Subcutaneous abdominal adipose tissue (tissue), 5 donors: ENCODE measurements at regions not wholly inside any gene's neighbourhood (a gene's known extent, or its start where the extent isn't known, plus 50 kb on each side); places are given as distances from the start of the nearest gene placed in this dataset.

Experiments used
- H3K27ac ChIP-seq: one replicate; pipeline ENCODE4 v1.7.0; 2013; ENCODE audit warnings: low read depth, mild to moderate bottlenecking, inconsistent platforms, low read length, moderate library complexity
- H3K27me3 ChIP-seq, 5 donors: one replicate each; pipeline ENCODE4 v1.7.0; 2013; ENCODE audit warnings: low read length in 5 of 5, inconsistent platforms in 1 of 5; ENCODE audit not compliant: control insufficient read depth in 5 of 5, insufficient read depth in 4 of 5
- H3K36me3 ChIP-seq, 5 donors: one replicate each; pipeline ENCODE4 v1.7.0; 2013; ENCODE audit warnings: low read length in 5 of 5; ENCODE audit not compliant: control insufficient read depth in 5 of 5, insufficient read depth in 5 of 5
- H3K4me1 ChIP-seq, 5 donors: one replicate each; pipeline ENCODE4 v1.7.0; 2013; ENCODE audit warnings: low read length in 5 of 5, mild to moderate bottlenecking in 3 of 5, moderate library complexity in 1 of 5; ENCODE audit not compliant: control insufficient read depth in 5 of 5, insufficient read depth in 5 of 5
- H3K4me3 ChIP-seq, 5 donors: one replicate each; pipeline ENCODE4 v1.7.0; 2013; ENCODE audit warnings: low read length in 5 of 5, low read depth in 1 of 5
- H3K9ac ChIP-seq, 5 donors: one replicate each; pipeline ENCODE4 v1.7.0; 2013; ENCODE audit warnings: low read length in 5 of 5, mild to moderate bottlenecking in 4 of 5, moderate library complexity in 3 of 5
- H3K9me3 ChIP-seq, 5 donors: one replicate each; pipeline ENCODE4 v1.7.0; 2013; ENCODE audit warnings: low read length in 5 of 5; ENCODE audit not compliant: control insufficient read depth in 5 of 5
- donor health status: healthy.
- donor health status: healthy.
- donor health status: healthy.
- donor health status: healthy.
- donor health status: healthy.

- H3K36me3 ChIP-seq = no peaks in the 10 kb centered on the region
- peaks cover 0 to 3% (median 0%) of the 10 kb centered on the region in 5 donors for H3K9me3 ChIP-seq
- no peaks in the 10 kb centered on the region for H3K27me3 ChIP-seq
- H3K4me1 ChIP-seq = no peaks in the 10 kb centered on the region
- H3K27ac ChIP-seq = no peak overlapping the region
- no peak overlapping the region for H3K9ac ChIP-seq
- no peak overlapping the region for H3K4me3 ChIP-seq
Observed at GRCh38 chr5:8291641-8292040, 422.7 kb downstream of the MTRR start.

- Histone ChIP-seq H3K27ac (no peak overlapping the region), H3K4me1 (no peaks in the 10 kb centered on the region), H3K9me3 (peaks cover 0 to 3% (median 0%) of the 10 kb centered on the region in 5 donors)
Observed at GRCh38 chr5:8295141-8295540, 426.2 kb downstream of the MTRR start.

GRCh38 chr5:8299716-8300115, 430.8 kb downstream of the MTRR start:
- no peaks in the 10 kb centered on the region for H3K4me1 ChIP-seq
- no peak overlapping the region for H3K4me3 ChIP-seq

More at GRCh38 chr5:8295141-8295540, 426.2 kb downstream of the MTRR start:
- H3K27me3 ChIP-seq = no peaks in the 10 kb centered on the region
- no peak overlapping the region for H3K4me3 ChIP-seq
- H3K36me3 ChIP-seq = no peaks in the 10 kb centered on the region
- no peak overlapping the region for H3K9ac ChIP-seq

GRCh38 chr5:8304341-8304740, 435.4 kb downstream of the MTRR start:
- H3K27me3 ChIP-seq = no peaks in the 10 kb centered on the region
- no peak overlapping the region for H3K4me3 ChIP-seq
- peaks cover 0 to 21% (median 4%) of the 10 kb centered on the region in 5 donors for H3K9me3 ChIP-seq
- no peak overlapping the region for H3K9ac ChIP-seq
- no peaks in the 10 kb centered on the region for H3K36me3 ChIP-seq
- no peaks in the 10 kb centered on the region for H3K4me1 ChIP-seq
- H3K27ac ChIP-seq = no peak overlapping the region

More at GRCh38 chr5:8299716-8300115, 430.8 kb downstream of the MTRR start:
- Histone ChIP-seq H3K27ac (no peak overlapping the region), H3K9me3 (no peaks in the 10 kb centered on the region), H3K36me3 (no peaks in the 10 kb centered on the region), H3K9ac (no peak overlapping the region), H3K27me3 (no peaks in the 10 kb centered on the region)

GRCh38 chr5:8306288-8306896, 437.4 kb downstream of the MTRR start:
- no peaks in the 10 kb centered on the region for H3K36me3 ChIP-seq
- H3K4me3 ChIP-seq = no peak overlapping the region
- H3K27me3 ChIP-seq = no peaks in the 10 kb centered on the region
- no peak overlapping the region for H3K9ac ChIP-seq
- H3K4me1 ChIP-seq = no peaks in the 10 kb centered on the region
- no peak overlapping the region for H3K27ac ChIP-seq
- H3K9me3 ChIP-seq = peaks cover 0 to 24% (median 8%) of the 10 kb centered on the region in 5 donors

GRCh38 chr5:8314965-8315364, 446.0 kb downstream of the MTRR start:
- Histone ChIP-seq H3K4me1 (no peaks in the 10 kb centered on the region), H3K36me3 (no peaks in the 10 kb centered on the region), H3K27me3 (no peaks in the 10 kb centered on the region), H3K4me3 (no peak overlapping the region), H3K27ac (no peak overlapping the region), H3K9me3 (peaks cover 0 to 3% (median 0%) of the 10 kb centered on the region in 5 donors), H3K9ac (no peak overlapping the region)

GRCh38 chr5:8316608-8317280, 447.8 kb downstream of the MTRR start:
- H3K9me3 ChIP-seq = peaks cover 0 to 3% (median 0%) of the 10 kb centered on the region in 5 donors
- no peak overlapping the region for H3K27ac ChIP-seq
- no peaks in the 10 kb centered on the region for H3K4me1 ChIP-seq
- no peak overlapping the region for H3K4me3 ChIP-seq
- no peaks in the 10 kb centered on the region for H3K27me3 ChIP-seq
- H3K9ac ChIP-seq = no peak overlapping the region
- H3K36me3 ChIP-seq = no peaks in the 10 kb centered on the region

GRCh38 chr5:8317335-8317734, 448.4 kb downstream of the MTRR start:
- Histone ChIP-seq H3K4me3 (no peak overlapping the region), H3K27ac (no peak overlapping the region), H3K27me3 (no peaks in the 10 kb centered on the region), H3K36me3 (no peaks in the 10 kb centered on the region), H3K4me1 (no peaks in the 10 kb centered on the region), H3K9me3 (peaks cover 0 to 3% (median 0%) of the 10 kb centered on the region in 5 donors), H3K9ac (no peak overlapping the region)

GRCh38 chr5:8320244-8320643, 451.3 kb downstream of the MTRR start:
- H3K36me3 ChIP-seq = no peaks in the 10 kb centered on the region
- no peak overlapping the region for H3K27ac ChIP-seq
- H3K4me3 ChIP-seq = no peak overlapping the region
- H3K9me3 ChIP-seq = peaks cover 0 to 3% (median 0%) of the 10 kb centered on the region in 5 donors
- no peaks in the 10 kb centered on the region for H3K4me1 ChIP-seq
- no peak overlapping the region for H3K9ac ChIP-seq
- no peaks in the 10 kb centered on the region for H3K27me3 ChIP-seq

- peaks cover 0 to 3% (median 0%) of the 10 kb centered on the region in 5 donors for H3K9me3 ChIP-seq
- no peak overlapping the region for H3K4me3 ChIP-seq
- no peaks in the 10 kb centered on the region for H3K36me3 ChIP-seq
- H3K27ac ChIP-seq = no peak overlapping the region
- no peaks in the 10 kb centered on the region for H3K27me3 ChIP-seq
- no peaks in the 10 kb centered on the region for H3K4me1 ChIP-seq
- no peak overlapping the region for H3K9ac ChIP-seq
Observed at GRCh38 chr5:8321272-8321671, 452.3 kb downstream of the MTRR start.
